GM18907 (cell line): ENCODE measurements at regions not wholly inside any gene's neighbourhood (a gene's known extent, or its start where the extent isn't known, plus 50 kb on each side); places are given as distances from the start of the nearest gene placed in this dataset.

ENCODE experiments used
- ATAC-seq: cut with Tn5 transposase; IDR thresholded peaks from one replicate; pipeline ENCODE4 v1.9.1; 2021; ENCODE audit warnings: mild to moderate bottlenecking, moderate library complexity; ENCODE audit not compliant: unreplicated experiment

DNA sequence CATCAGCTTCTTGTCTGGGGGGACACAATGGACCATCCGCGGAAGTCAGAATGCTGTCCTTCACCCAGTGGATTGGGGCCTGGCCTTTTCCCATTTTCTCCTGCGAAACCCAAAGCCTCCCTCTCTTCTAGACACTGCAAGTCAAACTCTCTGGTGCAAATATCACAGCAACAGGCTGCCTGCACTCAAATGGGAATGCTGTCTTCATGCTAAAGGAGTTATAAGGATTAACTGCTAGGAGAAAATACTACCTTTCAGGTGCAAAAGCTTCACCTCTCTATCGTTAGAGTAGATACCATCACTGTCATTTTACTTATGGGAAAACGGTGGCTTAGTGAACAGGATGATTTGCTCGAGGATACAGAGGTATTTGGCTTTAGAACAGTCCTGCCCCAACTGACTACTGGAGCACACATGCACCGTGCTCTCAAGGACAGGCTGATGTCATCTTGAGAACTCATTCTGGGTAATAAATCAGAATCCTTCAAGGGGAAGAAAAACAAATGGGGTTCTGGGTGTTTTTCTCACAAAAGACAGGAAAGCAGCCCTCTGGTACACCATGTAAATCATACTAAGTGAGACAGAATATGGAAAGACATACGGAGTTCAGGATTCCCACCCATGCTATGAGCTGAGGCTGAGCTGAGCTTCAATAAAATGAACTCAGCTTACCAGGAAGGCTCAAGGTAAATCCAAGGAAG is 100.9 kb downstream of the SAMD9 start:
- ATAC-seq, result no peak

DNA sequence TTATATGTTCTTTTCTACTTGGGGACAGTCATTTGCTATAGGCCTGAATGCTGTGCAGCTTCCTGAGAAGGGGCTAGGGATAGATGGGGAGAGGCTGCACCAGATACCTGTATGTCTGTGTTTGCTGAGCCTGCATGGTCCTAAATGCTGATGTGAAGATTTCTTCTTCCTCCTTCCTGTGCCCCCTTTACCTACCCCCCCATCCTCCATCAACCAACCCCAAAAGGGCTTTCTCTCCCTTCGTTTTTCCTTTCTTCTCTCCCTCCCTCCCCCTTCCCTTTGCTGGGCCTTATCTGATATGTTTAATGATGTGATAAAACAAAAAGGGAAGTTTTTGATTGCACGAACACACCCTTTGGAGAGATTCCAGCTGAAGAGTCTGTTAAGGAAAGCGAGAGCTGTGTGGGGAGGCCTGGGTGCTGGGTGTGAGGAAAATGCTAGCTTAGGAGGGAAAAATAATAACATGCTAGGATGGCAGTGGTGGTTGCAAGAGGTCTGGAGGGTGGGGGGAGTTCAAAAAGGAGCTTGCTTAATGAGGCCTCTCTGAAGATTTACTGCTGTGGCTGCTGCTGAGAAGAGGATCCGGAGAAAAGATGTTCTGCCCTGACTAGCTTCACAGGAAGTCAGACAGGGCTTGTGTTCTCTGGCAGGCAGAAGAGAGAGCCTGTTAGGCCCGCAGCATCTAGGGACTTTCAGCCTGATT is 101.8 kb downstream of the SAMD9 start:
- no peak for ATAC-seq

DNA sequence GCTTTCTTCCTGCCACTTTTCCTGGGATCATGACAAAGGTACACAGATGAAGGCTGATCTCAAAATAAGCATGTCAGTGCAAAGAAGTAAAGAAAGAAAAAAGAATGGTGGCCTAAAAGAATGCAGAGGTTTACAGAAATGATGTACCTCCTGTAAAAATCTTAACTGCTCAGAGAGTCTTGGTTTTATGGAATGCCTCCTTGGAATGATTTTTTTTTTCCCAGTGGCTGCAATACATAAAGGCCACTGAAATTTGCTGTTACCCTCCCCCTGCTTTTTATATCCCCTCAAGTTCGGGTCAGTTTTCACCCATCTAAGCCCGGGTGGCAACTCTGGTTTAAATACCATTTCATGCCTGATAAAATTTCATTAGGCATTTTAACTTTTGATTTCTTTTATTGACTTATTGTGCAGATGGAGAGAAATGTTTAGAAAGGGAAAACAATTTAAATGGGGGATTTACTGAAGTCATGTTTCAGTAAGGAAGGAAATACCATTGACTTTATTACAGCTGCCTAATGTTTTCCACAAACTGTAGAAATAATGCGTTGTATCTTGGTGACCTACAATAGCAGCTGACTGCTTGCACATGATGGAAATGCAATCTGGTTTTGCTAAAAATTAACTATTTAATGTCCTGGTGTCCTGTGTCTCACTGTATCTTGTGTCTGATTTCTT is 102.5 kb downstream of the SAMD9 start:
- no peak for ATAC-seq

DNA sequence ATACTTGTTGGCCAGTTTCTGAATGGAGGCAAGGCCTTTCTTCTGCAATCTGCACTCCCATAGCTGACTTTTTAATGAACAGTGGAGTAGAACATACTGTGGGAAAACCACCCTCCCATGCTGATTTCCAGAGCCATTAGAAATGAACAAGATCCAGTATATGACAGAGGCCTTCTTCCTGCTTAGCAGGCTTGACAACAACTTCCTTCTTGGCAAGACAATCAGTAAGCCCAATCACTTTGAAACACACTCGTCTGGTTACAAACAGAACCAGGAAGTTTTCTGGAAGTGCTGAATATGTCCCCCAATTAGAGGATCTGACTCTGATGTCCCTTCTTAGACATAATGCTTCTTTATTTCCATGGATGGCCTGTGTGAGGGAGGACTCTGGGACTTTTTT is 103.4 kb downstream of the SAMD9 start:
- ATAC-seq, result no peak

DNA sequence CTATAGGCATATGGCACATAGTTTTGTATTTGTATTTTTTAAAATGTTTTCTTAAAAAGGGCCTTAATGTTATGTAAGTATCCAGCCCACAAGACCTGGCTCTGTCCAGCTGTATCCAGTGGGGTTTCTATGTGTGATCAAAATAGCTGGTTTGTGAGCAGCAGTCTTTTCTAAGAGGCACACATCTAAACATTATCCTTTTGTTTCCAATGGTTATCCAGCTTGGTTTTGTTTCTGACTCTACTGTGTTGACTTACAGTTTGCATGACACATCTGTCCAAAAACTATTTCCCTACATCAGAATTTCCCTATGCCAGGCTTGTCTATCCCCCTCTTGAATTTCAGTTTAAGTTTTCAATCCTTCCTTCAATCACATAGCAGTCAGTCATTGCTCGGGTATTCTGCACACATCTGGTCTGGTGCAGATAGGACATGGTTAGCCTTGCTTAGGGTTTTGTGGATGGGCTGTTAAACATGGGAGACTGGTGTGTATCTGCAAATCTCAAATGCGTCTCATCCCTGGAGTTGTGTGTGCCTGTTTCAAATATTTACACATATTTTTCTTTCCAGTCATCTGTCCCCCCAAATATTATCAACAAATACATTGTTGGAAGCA is 104.2 kb downstream of the SAMD9 start:
- no peak for ATAC-seq

DNA sequence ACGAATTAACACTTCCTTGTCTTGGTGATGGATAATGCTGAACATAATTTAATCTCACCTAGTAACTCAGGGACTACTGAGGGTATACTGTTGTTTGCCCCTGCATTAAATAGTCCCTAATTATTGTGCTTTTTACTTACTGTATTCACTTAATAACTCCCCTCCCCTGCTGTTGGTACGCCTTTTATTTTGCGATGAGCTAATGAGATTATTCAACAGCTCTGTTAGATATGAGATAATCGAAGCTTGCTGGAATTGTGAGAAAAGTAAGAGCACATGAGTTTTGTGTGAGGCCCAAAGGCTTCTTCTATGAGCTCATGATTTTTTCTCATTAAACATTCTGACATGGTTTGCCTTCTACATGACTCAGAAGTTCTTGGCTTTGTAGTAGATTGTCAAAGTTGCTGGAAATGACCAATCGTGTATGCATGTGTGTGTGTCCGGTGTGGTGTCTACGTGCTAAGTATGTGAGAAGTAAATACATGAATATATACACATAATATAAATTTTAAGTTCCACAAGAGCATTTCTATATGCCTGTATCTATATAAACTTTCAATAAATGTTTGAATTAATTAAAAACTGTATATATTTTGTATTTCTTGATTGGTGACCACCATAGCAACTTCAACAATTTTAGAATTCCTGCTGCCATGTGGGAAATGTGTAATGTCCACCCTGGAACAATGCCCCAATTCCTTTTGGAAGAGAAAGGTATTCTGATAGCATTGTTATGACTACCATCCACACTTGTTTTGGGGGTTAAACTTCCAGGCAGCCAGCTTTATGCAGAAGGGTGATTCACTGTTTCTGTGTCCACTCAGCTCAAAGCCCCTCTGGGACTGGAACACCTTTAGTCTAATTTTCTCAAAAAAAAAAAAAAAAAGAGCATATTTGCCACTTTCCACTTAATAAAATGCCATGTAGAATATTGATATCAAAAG is 106.2 kb downstream of the SAMD9 start:
- no peak for ATAC-seq

DNA sequence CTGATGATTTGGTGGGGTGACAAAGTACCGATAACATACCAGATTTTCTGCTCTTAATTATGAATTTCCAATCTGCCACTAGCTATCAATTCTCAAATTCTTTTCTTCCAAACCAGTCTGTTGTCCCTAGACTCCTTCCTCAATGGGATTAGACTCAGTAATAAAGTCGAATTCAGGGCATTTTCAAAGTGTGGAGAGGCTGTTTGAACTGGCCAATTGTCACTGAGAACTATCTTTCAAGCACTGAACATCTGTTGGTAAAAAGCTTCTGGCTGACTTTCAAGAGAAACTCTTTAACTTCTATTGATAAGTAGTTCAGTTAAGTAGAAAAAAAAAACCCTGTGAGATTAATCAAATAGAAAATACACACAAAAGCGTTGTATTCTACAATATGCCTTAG is 108.9 kb downstream of the SAMD9 start:
- ATAC-seq, result no peak

DNA sequence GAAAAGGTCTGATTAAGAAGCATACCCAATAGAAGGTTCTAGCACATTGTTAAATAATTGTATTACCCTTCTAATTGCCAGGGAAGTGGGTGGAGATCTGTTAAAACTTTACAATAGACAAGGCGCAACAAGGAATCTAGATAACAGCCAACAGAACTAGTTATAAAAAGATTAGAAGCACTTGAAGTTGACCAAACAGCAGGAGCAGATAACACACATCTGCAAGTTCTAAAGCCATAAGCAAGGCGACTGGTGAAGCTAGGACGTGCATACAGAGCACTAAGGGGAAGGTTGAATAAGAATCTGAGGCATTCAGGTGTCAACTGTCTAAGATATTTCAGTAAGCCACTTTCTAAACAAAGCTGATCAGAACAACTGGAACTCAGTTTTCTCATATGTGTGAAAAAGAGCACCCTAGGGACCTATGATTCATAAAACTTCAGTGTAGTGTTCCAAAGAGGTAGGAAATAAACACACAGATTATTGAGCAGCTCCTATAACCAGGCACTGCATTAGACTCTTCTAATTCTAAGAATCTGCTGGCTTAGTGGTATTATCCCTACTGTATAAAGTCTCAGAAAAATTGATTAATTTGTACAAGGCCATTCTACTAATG is 111.2 kb downstream of the SAMD9 start:
- ATAC-seq, result no peak

DNA sequence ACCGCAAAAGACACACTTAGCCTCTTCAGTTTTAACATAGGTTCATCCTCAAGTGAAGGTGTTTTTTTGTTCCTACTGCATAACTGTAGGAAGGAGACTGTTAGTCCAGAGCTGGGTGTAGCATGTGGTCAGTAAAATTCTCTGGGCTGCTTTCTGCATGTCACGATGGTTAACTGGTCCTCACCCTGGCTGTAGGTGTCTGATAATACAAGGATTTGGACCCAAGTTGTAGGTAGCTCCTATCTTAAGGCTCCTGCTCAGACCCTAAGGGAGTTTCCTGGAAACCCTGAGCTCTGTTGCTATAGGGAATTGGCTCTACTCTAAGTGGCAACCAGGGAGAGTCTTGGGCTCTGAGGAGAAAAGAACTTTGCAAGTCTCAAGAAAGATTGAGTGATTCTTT is 112.9 kb downstream of the SAMD9 start:
- ATAC-seq, result no peak

DNA sequence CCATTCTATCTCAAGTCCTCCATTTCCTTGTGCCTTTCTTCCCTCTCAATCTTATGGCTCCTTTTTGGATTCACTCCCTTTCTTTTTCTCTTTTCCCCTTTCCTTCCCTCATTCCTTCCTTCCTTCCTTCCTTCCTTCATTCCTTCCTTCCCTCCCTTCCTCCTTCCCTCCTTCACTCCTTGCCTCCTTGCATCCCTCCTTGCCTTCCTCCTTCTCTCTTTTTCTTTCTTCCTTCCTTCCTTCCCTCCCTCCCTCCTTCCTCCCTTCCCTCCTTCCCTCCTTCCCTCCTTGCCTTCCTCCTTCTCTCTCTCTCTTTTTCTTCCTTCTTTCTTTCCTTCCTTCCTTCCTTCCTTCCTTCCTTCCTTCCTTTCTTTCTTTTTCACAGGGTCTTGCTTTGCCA is 120.1 kb downstream of the SAMD9 start:
- ATAC-seq, result no peak

DNA sequence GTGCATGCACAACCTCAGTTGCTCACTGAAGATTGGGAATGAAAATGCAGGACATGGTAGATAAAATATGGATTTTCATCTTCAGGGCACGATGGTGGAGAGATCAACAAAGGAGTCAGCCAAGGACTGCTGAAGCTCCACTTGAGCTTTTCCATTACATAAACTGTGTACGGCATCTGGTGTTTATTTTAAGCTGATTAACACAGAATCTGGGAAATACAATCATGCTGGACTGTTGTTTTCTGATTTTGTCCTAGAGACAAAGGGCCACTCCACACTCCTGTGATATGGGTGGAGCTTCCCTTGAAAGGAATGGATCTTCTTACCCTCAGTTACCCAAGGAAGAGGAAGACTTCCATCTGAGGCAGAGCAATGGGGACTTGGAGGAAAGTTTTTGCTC is 120.6 kb downstream of the SAMD9 start:
- no peak for ATAC-seq

DNA sequence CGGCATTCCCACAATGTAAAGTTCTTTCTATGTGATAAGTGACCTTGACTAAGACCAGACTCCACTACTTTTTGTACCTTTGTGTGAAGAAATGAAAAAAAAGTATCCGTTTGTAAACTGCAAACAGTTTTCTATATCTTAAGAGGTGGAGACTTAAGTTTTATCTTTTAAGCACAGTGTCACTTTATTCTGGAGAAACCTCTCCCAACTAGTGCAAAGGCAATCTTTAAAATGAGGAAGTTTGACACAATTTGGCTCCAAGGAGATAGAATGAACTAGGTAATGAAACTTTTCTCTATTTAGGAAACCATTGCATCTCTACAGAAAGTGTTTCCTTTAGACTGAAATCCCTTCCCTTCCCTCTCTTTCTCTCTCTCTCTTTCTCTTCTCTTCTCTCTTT is 122.9 kb downstream of the SAMD9 start:
- no peak for ATAC-seq

DNA sequence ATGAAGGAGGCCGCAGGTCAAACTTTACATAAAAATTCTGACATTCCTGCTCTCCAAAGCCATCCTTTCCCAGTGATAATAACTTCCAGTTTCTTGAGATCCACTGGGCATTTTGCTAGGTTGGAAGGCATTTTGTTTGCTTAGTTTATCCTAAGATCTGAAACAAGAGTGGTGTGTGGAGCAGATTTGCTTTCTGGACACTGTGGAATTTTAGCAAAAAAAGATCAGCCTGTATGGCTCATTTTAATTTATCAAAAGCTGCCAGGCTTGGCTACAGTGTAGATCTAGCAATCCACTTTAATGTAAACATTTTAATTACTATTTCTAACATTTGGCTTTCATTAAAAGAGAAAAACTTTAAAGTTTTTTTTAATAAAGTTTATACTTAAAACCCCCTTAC is 124.8 kb downstream of the SAMD9 start:
- no peak for ATAC-seq

DNA sequence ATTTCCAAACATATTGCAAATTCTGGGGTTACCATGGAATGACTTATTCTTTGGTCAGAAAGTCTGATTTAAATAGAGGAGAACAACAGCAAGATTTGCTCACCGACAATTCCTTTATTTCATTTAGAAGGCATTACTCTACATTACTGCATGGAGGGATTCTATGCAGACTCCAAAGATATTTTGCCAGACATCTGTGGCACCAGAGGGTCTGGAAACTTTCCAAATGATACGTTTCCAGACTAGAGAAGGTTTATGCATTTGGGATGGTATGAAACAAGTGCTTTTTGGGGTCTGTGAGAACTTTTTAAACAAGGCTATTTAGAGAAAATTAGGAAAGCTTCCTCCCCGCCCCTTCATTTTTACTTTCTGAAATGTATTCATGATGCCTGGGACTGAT is 125.3 kb downstream of the SAMD9 start:
- no peak for ATAC-seq

DNA sequence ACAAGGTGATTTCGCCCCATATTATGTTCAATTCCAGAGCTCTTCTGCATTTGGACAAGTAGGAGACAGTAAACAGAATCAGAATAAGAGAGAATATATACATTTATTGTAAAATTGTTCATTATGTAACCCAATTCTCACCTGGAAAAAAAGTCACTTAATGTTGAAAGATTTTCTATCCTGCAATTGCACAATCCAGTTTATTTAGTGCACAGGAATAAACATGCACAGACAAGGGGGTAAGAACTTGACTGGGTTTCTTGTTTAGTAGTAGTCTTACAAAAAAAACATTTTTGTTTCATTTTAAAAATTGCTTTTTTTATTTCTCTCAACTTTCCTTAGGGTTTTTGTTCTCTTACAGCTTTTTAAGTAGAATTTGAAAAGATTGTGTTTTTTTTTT is 126.6 kb downstream of the SAMD9 start:
- no peak for ATAC-seq

DNA sequence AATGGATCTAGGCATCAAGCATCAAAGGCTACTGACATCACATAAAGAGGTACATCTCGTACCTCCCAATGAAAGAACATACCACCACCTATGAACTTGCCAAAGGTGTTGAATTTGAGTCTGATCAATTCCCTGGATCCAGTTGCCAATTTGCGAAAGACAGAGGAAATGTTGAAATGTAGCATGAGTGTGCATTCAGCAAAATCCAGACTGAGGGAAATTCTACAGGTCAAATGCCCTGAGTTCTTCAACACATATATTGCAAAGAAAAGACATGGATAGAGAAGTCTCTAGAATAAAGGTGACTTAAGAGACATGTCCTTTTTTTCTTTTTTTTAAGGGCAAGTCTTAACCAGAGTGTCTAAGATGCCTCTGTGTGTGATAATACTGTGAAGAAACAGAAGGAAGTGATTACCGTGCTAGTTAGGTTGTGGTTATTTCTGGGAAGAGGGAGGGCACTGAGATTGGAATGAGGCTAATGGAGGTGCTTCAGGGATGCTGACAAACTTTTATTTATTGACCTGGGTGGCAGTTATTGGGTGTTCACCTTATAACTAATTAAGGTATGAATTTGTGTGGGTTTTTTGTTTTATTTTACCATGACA is 128.7 kb downstream of the SAMD9 start:
- no peak for ATAC-seq

DNA sequence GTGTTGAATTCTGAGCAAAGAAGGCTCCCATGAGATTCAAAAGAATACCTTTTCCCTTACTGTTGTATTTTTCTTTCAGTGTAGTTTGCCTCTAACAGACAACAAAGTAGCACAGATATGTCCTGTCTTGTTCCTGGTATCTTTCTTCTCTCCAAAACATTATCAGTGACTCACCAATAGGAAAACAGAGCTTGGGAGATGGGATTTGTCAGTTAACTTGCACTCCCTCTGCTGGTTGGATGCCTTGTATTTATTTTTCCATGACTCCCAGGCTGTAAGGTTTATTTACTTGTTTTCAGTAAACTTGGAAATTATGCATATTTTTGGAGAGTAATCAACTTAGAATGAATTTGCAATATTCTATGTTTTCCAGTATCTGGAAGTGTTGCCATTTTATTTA is 129.7 kb downstream of the SAMD9 start:
- no peak for ATAC-seq

DNA sequence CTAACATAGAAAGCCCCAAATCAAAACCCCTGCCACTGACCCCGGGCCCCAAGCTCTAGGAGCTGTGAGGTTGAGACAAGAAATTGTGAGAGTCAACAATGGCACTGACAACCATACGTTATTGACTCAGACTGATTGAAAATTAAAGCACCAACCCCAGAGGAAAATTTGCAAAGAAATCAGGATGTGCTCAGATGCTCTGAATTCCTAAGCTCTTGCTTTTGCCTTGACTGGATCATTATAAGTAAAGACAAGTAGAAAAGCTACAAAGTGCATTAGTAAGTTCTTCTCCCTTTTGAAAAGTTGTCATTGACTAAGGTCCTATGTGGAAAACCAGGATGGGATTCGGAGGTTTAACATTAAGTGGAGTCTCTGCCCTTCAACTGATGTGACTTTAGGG is 130.2 kb downstream of the SAMD9 start:
- no peak for ATAC-seq

DNA sequence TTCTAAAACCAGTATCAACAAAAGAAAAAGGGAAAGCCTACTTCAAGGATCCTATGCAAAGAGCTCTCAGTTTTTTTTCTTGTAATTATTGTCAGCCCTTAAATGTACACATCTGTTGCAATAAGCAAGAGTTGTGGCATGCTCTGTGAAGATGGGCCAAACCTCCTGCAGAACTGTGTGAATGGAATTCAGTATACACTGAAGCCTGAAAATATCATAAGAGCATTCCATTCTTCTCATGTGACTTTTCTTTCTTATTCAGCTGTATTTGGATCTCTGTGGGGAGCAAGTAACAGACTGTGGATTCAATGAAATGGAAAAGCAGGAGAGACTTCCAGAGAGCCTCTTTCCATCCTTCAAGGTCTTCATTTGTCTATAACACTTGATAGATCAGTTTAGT is 130.7 kb downstream of the SAMD9 start:
- no peak for ATAC-seq

DNA sequence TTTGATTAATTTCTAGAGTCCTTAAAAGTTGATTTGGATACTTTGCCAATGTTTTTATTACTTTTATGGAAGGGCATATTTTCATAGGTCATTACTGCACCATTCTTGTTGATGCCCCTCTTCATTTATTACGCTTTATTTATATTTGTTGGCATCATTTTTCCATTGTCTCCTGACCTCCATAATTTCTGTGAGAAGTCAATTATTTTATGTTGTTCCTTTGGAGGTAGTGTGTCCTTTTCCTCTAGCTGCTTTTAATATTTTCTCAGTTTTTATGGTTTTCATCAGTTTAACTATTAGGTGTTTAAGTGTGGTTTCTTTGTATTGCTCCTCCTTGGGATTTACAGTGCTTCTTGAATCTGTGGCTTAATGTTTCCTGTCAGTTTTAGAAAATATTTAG is 134.9 kb downstream of the SAMD9 start:
- no peak for ATAC-seq
